ENCODE measurements at regions not wholly inside any gene's neighbourhood (a gene's known extent, or its start where the extent isn't known, plus 50 kb on each side); places are given as distances from the start of the nearest gene placed in this dataset.

GRCh38 chr2:76467326-76467725 is 756.6 kb upstream of the GCFC2 start:
- no peak for TF ChIP-seq POLR2AphosphoS5 (IDR thresholded peaks at IDR 0.05; ENCODE audit: insufficient read depth, low read depth, low read length)
- no peak for TF ChIP-seq CTCF (IDR thresholded peaks at IDR 0.05; ENCODE audit: extremely low read depth in 1 of 2, insufficient read depth in 1 of 2, low read depth in 1 of 2, low read length in 2 of 2)
- TF ChIP-seq MAX (IDR thresholded peaks at IDR 0.05; ENCODE audit: insufficient read depth, insufficient read length) = no peak
- TF ChIP-seq JUN (IDR thresholded peaks at IDR 0.05; ENCODE audit: borderline replicate concordance, insufficient read depth, insufficient read length, low read depth) = no peak

Measured in endothelial cell of umbilical vein (primary cell).